ENCODE measurements at regions not wholly inside any gene's neighbourhood (a gene's known extent, or its start where the extent isn't known, plus 50 kb on each side); places are given as distances from the start of the nearest gene placed in this dataset.

- TF ChIP-seq CTCF (IDR thresholded peaks at IDR 0.05): no peak
- TF ChIP-seq POLR2A (IDR thresholded peaks at IDR 0.05): no peak
These were observed 387.3 kb downstream of the PCDH17 start for GRCh38 chr13:58018865-58019264.

Data from heart left ventricle (tissue), 13 donors.